GM18511 (cell line): ENCODE measurements at regions not wholly inside any gene's neighbourhood (a gene's known extent, or its start where the extent isn't known, plus 50 kb on each side); places are given as distances from the start of the nearest gene placed in this dataset.

Source experiments
- ATAC-seq: cut with Tn5 transposase; IDR thresholded peaks from one replicate; pipeline ENCODE4 v1.9.1; 2021; ENCODE audit warnings: mild to moderate bottlenecking, moderate library complexity; ENCODE audit not compliant: unreplicated experiment

DNA sequence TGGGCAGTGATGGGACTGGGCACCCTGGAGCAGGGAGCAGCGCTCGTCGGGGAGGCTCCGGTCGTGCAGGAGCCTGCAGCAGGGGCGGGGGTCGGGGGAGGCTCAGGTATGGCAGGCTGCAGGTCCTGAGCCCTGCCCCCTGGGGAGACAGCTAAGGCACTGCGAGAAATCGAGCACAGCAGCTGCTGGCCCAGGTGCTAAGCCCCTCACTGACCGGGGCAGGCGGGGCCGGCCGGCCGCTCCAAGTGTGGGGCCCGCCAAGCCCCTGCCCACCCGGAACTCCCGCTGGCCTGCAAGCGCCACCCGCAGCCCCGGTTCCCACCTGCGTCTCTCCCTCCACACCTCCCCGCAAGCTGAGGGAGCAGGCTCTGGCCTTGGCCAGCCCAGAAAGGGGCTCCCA is 326.8 kb upstream of the TMTC1 start:
- no peak for ATAC-seq

DNA sequence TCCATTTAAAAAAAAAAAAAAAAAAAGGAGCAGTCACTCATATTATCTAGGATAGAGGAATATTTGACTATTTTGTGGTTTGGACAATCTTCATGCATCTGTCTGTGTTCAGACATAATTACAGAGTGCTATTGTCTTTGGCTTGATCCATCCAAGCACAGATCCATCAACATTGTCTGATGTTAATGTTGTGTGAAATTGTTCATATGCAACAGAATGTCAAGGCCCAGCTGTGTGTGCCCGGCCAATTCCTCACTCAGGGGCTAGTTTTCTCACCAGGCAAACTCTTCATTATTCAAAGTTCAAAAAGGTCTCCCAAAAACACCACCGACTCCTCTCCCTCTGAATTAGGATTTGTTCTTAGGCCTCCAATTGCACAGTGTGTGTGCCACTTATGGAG is 324.9 kb upstream of the TMTC1 start:
- no peak for ATAC-seq

DNA sequence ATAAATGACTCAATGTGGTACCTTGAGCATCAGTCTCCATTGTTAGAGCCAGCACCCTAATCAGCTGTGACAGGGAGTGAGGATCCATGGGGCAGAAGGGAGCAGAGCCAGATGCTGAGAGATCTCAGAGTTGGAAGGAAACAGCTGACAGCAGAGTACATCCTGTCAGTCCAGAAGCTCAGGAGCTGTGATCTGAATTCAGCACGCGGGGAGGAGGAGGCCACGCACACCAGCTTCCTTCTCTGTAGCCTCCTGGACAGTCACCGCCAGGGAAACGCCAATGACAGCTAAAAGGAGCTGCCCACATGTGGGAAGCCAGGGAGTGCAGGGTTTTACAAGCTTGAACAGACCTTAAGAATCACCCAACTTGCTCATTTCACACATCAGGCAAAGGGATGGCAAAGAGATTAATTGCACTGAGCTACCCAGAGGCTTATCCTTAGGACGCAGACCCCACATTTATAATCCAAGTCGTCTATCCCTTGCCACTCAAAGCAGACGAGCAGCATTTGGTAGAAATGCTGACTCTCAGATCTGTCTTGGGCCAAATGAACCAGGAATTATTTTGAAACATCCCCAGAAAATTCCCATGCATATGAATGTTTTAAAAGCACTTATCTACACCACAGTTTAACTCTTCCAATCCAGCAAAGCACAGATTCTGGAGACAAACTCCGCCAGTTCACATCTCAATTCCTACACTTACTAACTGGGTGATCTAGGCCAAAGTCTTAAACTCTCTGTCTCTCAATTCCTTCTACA is 322.6 kb upstream of the TMTC1 start:
- ATAC-seq = no peak

DNA sequence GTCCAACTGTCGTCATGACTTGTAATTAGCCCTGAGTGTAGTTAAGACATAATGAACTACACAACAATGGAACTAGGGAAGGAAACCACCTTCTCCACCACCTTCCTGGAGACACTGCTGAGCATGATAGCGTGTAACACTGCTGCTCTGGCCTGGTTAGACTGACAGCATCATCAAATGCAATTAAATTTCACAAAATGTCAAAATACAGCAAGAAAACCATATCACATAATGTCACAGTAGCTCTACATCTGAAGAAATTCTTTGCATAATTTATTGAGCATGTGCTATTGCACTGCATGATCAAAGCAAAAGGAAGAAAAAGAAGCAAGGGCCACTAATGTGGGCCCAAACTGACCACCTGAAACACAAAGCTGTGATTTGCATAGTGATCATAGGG is 321.8 kb upstream of the TMTC1 start:
- ATAC-seq = no peak

DNA sequence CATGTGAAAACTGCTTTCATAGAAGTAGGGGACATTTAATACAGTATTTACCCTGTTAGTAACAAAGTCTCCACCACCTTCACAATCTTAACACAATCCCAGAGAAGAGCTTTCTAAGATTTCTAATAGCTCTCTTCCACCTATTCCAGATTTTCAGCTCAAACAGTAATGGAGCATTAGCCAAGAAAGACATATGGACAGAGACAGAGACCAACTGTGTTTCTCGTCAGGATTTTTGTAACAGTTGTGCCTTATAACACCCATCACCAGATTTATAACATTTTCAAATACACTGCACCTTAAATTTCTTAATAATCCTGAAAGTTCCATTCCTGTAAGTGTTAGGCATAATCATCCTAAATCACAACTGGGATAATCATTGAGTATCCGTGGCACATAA is 321.2 kb upstream of the TMTC1 start:
- ATAC-seq = no peak

DNA sequence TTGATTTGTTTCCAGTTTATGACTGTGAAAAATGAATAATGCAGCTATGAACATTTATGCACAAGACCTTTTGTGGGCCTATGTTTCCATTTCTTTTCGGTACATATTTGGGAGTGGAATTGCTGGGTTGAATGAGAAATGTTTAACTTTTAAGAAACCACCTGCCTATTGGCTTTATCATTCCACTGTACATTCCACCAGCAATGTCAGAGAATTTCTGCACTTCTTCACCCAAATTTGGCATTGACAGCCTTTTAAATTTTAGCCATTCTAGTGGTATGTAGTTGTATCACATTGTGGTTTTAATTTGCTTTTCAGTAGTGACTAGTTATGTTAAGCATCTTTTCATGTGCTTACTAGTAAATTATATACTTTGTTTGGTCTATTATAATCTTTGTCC is 317.0 kb upstream of the TMTC1 start:
- no peak for ATAC-seq

DNA sequence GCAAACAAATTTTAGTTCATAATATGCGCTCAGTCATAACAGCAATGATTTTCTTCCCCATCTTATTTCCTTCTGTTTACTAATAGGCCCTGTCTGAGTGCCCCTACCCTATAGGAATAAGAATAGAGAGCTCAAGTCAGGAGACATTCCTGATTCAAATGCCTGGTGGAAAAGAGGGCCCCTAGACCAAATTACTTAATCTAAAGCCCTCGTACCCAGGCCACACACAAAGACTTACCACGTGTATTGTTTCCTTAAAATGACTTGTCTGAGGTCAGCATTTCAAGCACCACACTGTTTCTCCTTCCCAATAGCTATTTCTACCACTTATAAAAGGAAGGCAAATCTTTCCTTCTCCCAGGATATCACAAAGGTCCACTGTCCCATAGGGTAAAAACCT is 314.9 kb upstream of the TMTC1 start:
- no peak for ATAC-seq

DNA sequence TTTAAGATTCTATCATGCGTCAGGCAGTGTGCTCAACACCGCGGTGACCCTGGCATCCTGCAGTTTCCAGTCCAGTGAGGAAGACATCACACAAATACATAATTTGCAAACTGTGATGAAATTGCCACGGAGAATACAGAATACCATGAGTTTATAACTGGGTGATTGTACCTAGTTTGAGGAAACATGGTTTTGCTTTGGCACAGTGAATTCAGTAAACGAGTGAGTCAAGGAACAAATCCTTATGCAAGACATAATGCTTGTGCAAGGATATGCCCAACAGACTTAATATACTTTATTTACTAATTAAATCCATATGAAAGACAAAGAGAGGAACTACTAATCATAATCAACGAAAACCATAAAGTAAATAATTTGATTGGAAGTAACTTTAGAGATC is 311.8 kb upstream of the TMTC1 start:
- ATAC-seq = no peak

DNA sequence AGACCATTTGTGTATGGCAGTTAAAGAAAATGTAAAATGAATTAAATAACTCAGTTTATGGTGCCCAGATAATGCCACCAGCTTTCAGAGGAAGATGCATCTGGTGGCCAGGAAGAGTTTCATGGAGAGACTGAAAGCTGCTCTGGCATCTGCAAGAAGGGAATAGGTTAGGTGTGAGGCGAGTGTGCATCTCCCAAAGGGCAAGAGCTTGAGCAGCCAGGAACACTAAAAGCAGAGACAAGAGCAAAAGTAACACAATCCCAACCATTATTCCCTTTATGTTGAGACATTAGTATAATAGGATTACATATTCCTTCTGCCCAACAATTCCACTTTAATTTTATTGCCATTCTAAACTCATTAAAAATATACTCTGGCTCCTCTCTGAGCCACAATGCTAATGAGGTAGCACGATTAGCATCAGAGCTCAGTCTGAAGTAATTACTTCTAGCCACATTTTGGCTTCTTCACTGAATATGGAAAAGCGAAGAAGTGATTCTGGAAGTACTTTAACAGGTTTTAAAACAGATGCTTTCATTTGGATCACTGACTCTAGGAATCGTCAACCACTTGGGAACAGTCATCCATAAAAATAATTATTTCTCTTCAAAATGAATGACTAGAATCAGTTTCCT is 309.4 kb upstream of the TMTC1 start:
- ATAC-seq = no peak

DNA sequence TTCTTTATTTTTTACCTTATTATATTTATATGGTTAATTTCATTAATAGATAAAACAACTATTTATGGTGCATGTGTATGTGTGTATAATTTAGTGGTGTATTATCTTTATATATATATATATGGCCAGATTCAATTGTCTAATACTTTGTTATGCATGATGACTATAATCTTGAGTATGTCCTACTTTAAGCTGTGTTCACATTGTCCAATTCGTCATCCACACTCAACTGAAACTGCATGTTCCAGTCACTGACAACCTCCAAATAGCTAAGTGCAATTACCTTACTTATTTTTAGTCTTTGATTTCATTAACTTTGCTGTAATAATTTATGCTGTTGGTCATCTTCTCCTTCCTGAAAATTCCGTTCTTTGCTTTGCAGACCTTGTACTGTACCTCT is 306.5 kb upstream of the TMTC1 start:
- ATAC-seq = no peak

DNA sequence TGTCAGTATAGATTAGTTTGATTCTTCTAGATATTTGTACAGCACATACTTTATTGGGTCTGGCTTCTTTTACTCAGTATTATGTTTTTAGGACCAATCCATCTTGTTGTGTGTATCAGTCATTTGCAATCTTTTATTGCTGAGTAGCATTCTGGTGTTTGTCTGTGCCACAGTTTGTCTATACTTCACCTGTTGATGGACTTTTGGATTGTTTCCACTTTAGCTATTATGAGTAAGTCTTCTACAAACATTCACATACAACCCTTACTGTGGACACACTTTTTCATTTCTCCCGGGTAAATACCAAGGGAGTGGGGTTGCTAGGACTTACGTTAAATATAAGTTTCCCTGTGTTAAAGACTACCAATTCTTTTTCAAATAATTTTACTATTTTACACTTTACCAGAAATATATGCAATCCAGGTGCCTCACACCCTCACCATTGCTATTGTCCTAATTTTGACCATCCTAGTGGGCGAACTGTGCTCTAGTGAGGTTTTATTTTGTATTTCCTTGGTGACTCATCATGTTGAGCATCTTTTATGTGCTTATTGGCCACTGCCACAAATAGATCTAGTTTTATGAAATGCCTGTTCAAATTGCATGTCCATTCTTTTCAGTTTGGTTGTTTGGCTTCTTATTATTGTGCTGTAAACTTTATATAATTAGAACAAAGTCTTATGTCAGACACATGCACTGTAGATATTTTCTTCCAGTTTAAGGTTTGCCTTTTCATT is 304.7 kb upstream of the TMTC1 start:
- no peak for ATAC-seq

DNA sequence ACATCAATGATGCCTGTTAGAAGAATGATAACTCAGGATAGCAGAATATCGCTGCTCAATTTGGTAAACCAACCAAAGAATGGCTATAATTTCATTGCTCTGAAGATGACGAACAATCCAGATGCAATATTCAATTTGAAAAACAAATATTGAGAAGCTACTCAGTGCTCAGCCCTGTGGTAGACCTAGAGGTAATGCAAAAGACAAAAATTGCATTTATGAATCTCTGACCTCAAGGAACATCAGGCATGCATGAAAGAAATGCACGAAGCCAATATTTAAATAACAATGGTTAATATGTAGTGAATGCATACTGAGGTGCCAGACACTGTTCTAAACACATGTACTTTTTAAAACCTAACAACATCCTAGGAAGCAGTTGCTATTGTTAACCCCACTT is 298.6 kb upstream of the TMTC1 start:
- no peak for ATAC-seq

DNA sequence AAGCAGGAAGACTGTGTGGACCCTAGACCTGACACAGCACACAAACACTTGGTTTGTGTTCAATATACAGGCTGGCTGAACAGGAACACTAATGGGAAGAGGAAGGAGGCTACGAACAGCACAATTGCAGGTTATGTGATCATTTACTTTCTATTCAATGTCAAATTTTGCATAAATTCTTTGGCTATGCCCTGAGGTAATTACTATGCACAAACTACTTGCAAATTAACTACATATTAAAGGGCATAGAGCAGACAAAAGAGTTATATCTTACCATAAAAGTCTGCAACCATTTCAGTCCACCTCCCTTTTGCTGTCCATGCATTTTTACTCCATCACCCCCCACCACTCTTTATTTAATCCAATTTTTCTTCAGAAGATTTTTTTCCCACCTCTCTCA is 291.2 kb upstream of the TMTC1 start:
- ATAC-seq = no peak

DNA sequence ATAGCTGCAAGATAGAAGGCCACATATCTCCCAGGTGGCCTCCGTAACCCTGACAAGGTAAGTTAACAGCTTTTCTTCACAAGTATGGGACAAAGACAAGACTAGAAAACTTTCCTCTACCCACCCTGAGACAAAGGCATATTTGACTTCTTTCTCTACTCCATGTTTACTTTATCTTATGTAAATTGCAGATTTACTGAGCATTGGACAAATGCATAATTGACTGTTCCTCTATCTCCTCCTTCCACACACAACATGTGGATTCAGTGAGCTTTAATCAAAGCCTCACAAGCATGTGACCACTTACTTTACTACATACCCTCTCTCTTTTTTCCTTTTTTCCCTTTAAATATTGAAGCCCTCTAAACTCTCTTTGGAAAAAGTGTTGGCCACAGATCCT is 289.1 kb upstream of the TMTC1 start:
- no peak for ATAC-seq

DNA sequence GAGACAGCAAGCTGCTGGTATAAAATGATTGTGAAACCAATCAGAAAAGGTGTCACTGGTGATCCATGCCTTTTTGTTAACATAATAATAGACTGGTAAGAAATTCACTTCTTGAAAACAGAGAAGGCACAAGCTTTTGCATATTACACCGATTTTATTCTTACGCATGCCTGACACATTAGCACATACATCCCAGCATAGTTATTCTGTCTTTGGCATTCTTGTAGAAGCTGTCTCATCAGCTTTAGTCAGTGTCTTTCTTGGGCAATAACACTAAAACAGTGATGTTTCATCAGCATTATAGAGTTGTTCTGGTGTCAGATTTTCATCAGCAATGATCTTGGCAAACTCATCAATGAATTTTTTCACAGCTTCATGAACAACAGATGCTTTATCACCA is 283.4 kb upstream of the TMTC1 start:
- ATAC-seq = no peak

DNA sequence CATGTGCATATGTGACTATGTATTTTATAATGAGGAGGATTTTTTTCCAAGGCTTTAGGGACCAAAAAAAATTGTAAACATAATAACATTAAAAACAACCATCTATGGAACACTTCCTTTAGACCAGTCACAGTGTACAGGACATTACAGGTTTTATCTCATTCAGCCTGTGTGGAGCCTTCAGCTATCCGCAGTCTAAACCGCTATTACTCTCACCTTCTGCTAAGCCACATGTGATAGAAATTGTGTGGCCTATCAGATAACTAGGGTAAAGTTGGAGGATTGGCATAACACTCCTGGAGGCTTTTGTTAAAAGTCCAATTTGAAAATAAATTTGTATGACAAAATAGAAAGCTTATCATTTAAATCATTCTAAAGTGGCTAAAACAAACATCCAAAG is 281.2 kb upstream of the TMTC1 start:
- no peak for ATAC-seq

DNA sequence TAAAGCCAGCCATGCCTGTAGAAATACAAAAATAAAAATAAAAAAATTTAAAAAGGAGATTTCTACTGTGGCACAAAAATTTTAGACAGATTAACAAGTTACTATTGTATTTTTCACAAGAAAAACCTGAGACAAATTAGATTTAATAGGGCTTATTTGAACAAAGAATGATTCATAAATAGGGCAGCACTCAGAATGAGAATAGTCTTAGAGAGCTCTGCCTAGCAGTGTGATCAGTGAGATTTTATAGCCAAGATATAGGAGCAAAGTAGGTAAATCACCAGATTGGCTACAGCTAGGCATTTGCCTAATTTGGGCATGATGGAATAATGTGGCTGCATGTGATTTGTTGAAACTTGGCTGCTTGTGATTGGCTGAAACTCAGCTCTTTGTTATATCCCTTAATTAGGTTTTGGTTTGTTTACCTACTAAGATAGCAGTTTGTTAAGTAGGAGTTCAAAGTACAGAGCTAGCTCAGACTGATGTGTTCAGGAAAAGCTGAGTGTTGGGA is 279.7 kb upstream of the TMTC1 start:
- no peak for ATAC-seq

DNA sequence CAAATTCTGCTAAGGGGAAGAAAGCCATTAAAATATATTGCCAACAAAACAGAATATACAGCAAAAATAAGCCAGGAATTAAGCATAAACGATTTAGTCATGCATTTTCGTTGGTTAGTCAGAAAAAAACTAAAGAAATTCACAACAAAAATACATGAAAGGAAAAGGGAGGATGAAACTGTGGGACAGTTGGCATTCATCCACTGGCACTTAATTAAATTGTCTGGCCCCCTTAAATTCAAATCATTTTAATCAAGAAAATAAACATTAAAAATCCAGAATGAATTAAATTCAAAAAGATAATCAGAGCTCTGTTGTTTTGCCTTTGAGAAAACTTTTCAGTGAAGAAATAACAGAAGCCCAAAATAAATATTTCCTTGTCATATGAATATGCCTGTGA is 264.6 kb upstream of the TMTC1 start:
- no peak for ATAC-seq

DNA sequence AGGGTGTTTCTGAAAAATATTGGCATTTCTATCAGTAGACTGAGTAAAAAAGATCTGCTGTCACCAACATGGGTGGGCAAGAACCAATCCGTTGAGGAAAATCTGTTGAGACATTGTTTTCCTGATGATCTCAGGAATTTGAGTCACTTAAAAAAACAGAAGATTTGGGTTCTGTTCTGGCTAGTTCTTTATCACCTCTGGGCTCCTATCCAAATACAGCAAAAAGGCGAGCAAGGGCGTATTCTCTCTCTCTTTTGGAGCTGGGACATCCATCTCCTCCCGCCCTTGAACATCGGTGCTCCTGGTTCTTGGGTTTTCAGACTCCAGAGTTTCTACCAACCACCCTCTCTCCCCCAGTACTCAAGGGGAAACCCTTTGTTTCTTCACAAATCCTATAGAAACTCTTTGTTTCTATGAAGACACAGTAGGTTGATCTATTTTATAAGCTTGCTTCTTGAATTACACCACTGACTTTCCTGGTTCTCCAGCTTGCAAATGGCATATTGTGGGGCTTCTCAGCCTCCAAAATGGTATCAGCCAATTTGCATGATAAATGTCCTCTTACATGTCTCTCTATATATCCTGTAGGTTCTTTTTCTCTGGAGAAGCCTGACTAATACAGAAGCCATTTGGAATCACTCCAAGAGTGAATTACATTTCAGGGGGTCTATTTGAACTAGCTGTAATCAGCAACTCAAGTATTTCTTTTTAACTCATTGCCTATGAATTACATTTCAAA is 263.9 kb upstream of the TMTC1 start:
- ATAC-seq = no peak

DNA sequence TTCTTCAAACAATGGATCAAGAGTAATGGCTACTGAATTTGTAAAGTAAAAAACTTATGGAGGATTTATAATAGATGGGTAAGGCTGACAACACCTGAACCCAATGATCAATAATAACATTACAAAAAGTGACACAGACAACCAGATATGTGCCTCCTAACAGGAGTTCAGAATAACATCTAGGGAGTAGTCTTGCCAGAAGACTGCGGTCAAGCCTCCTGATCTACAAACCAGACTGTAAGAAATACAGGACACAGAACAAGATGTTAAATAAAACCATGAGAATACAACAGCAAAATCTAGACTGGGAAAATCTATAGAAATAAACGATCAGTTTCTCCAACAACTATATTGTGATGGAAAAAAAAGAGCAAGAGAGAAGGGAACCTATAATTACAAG is 262.6 kb upstream of the TMTC1 start:
- no peak for ATAC-seq

DNA sequence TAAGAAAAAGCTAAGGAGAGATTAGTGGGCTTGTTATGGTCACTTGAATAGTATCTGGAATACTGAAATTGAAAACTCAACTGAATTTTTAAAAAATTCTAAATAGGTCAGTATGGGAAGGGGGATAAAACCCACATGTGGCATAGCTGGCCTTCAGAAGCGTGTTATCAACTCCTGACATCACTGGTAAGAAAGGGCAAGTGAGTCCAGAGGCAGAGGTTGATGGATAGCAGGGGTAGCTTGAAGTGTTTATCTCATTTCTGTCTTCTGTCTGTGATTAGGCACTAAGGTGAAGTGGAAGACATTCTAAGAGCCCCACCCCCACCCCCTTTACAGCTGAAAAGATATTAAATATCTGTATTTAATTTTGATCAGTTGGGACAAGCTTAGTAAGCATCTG is 261.4 kb upstream of the TMTC1 start:
- no peak for ATAC-seq
